GM18858 (cell line): ENCODE measurements at regions not wholly inside any gene's neighbourhood (a gene's known extent, or its start where the extent isn't known, plus 50 kb on each side); places are given as distances from the start of the nearest gene placed in this dataset.

Source experiments
- ATAC-seq: cut with Tn5 transposase; IDR thresholded peaks from one replicate; pipeline ENCODE4 v1.9.1; 2021; ENCODE audit not compliant: unreplicated experiment

DNA sequence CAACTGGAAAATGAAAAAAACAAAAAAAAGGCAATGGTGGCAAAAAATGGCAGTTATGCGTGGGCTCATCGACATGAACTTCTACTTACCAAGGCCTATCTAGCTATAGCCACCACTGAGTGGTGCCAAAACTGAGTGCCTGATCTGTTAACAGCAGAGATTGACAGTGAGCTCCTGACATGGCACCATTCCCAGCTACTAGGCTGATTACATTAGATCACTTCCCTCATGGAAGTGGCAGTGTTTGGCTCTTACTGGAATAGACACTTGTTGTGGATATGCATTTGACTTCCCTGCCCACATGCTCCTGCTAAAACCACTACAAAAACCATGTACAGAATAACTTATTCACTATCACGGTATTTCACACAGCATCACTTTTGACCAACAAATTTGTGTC lies 216.1 kb upstream of the SGK1 start:
- ATAC-seq, result no peak

DNA sequence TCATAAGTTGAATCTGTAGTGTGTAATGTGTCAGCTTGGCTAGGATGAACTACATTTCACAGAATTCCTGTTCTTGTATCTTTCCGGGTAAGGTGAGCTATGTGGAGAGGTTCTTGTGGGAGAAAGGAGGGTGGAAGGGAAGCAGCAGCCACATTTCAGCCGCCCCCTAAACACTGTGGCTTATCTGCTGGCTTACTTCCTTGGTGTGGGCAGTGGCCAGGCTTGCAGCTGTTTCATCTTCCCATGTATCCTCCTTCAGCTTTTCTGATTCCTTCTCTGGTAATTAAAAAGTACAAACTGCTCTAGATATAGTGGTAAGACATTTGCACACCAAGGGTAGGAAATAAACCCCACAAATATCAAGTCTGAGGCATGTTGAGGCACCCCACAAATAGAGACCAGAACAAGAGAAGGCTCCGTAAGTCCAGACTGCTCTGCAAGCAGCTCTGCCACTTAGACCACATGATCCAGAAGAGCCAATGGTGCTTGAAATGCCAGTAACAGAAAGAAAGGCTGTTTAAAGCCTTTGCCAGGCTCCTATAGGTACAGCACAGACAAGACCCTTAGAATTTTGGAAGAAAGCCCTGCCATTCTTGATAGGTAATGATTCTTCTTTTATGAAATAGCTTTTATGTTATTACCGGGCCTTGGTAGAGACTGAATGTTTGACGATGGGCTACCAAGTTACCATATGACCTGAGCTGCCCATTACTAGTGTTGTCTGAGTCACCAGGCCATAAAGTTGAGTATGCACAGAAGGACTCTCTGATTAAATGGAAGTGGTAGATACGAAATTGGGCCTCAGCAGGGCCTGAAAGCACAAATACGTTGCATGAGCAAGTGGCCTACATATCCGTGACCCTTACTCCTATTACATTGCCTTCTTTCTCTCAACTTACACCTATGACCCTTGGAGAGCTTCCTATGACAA lies 215.0 kb upstream of the SGK1 start:
- ATAC-seq, result no peak

DNA sequence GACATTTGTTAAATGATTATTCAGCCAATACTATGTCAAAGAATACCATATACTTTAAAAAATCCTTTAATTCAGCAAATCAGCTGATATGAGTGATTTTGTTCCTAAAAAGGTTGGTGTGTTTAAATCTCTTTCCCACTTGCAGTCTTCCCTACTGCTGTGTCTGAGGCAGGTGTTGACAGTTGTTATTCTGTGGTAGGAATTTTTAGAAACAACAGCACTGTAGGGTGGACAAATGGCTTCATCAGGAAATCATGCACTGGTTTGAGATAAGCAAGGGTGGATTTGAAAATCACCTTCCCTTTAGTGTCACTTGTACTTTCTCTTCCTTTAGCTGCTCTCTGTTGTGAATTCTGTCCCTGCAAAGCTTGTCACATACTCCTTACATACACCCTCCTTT lies 213.7 kb upstream of the SGK1 start:
- no peak for ATAC-seq

DNA sequence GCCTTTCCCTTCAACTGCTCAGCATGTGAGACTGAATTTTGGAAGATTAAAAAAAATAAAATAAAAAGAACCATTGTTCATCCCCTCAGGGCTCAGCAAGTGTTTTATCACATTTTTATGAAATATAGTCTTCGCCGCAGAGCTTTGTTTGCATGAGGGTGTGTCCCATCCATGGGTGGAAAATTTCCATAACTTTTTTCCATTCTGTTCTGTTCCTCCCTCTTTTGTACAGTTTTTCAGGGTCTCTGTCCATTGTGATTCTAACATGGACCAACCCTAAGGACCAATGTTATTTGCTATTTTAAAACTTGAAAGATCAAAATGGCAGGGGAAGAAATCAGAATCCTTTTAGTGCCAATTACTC lies 213.3 kb upstream of the SGK1 start:
- ATAC-seq, result no peak

DNA sequence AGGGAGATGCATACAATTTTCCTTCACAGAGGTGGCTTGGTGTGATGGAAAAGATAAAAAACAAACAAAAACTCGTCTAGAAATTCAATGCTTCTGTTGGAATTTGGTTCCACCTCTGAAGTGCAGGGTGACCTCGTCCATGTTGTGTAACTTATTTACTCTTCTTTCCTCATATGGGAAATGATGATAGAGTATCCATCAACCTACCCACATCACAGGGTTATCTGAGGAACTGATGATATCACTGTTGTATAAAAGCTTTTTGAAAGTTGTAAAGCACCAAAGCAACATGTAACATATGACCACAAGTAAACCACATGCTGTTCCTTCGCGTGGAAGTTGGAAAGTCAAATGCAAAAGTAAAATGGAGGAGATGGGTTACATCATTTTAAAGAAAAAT lies 212.0 kb upstream of the SGK1 start:
- no peak for ATAC-seq

DNA sequence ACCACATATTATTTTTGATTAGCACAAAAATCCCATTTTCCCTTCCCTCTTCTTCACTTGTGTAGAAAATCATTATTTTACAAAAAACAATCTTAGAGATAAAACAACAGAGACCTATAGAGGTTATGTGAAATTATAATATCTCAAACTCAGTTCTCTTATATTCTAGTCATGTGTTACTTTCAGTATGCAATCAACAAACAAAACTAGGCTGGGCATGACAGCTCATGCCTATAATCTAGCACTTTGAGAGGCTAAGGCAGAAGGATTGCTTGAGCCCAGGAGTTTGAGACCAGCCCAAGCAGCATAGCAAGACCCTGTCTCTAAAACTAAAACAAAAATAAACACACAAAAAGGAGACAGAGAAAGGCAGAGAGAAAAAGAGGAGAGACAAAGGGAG lies 211.4 kb upstream of the SGK1 start:
- no peak for ATAC-seq

DNA sequence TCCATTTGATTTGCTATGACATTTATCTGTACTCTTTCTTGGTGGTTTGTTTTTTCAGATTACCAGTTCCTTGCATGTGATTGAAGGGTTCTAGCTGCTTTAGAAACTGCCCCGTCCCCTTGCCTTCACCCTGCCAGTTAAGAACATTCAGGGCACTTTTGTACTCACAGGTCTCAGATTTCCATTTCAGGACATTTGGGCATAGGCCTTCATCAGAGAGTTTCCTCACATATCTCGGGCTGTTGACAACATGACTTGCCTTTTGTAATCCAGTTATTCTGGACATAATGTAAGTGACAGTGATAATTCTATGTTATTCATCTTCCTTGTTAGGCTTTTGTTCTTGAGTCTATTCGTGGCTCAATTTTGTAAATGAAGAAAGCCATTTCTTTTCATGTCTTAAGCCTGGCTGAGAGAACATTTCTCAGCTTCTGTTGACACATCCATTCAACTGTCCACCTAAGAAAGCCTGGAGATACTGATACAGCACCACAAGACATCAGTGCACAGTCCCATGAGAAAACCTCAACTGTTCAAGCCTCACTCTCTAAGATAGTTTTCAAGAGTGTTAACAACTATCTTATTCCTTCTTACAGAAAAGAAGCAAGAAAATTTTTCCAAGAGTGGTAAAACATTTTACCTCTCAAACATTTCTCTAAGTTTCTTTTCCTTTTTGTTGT lies 209.3 kb upstream of the SGK1 start:
- ATAC-seq, result no peak

DNA sequence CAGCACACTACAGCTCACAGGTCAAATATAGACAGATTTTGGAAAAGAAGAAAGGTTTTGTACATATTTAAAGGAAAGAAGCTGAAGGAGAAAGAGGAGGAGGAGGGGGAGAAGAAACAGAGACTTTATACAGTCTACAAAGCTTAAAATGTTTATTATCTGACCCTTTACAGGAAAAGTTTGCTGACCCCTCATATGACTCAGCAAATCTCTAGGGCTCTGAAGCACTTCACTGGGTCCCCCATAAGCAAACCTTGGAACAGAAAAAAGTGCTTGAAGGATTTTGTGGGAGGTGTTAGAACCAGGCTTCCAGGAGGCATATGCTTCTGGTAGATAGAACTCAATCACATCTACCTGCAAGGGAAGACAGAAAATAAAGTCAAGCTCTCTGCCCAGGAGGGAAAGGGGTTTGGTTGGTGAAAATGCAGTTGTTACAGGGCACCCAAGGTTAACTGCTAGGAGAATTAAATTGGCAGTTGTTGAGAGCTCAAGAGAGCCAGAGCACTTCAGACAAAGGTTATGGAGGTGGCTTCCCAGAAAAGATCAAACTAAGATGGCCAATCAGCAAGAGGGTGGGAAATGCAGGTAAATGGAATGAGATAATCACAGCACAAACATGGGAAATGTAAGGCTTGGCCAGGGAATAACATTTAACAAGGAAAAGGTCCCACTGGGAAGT lies 207.4 kb upstream of the SGK1 start:
- no peak for ATAC-seq

DNA sequence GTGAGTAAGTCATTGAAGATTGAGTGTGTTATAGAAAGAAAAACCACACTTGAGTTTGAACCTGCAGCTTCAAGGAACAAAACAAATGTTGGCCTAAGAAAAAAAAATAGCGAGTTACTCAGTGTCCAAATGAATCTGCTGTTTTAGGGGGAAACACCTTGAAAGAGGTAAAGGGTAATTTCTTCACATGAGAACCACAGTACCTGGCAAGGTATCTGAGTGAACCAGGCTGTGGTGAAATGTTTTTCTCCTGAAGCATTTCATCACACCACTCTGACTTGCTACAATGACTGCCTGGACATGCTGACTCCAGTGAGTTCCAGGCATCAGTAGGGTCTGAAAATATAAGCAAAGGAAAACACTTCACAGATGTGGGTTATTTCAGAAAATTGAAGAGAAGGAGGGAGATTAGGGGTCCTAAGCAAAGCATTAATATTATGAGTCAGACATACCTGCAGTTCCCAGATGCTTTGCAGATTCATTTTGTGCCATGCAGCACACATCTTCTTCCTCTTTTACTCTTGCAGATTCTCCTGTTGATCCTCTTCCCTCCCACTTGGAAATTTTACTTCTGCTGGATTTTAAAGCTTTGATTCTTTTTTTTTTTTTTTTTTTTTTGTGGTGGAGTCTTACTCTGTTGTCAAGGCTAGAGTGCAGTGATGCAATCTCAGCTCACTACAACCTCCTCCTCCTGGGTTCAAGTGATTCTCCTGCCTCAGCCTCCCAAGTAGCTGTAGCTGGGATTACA lies 206.2 kb upstream of the SGK1 start:
- no peak for ATAC-seq

DNA sequence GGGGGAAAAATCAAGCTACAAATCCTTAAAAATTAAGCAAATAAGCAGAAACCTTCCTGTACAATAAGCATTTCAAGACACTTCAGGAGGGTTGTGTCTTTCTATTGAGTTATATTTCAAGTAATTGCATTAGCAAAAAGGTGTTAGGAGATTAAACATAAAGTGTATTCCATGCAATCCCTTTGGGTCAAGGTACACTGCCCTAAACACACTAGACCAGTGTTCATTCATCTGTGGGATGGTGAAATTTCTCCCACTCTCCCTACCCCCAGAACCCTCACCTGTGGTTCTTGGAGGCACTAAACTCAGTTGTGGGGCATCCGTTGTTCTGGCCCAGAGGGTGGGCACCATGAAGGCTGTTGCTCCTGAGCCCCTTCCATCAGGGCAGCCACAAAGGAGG lies 205.1 kb upstream of the SGK1 start:
- no peak for ATAC-seq

DNA sequence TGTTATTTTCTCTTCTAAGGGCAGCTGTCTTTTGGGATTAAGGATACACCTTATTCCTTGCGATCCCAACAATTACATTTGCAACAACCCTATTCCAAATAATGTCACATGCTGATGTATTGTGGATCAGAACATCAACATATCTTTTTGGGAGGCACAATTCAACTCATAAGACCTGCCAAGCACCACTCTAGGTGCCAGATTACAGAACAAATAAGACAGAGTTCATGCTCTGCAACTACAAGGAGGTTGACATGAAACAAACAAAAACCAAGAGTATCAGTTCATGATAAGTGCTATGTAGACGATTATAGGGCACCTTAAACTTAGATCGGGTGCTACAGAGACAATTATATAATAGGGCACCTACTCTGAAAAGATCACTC lies 203.2 kb upstream of the SGK1 start:
- no peak for ATAC-seq

DNA sequence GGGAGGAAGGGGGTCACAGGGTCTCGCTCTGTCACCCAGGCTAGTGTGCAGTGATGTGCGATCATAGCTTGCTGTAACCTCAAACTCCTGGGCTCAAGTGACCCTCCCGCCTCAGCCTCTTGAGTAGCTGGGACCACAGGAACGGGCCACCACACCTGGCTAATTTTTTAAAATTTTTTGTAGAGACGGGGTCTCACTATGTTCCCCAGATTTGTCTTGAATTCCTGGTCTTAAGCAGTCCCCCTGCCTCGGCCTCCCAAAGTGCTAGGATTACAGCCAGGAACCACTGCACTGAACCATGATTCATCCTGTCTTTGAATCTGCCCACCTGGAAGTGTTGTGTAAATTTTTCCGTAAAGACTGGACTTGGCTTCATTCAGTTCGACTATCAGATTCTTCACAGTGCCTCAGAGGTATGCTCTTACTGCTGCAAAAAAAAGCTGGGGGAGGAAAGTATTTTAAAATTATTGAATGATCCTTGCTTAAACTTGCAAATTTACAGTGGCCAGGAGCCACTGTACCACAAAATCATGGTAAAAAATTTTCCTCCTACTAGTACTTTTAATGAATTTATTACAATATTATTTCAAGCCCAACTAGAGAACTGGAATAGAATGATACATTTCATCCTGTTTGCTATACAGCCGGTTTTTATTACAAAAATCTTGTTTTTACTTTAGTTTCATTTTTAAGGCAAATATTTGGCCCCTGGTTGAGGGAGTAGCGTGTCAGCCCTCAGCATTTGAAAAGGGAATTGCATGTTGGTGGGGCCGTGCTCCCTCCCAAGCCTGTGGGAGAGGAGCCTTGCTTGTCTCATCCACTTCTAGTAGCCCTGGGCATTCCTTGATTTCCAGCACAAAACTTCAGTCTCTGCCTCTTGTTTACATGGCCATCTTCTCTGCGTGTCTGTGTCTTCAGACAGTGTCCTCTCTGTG lies 202.5 kb upstream of the SGK1 start:
- no peak for ATAC-seq

DNA sequence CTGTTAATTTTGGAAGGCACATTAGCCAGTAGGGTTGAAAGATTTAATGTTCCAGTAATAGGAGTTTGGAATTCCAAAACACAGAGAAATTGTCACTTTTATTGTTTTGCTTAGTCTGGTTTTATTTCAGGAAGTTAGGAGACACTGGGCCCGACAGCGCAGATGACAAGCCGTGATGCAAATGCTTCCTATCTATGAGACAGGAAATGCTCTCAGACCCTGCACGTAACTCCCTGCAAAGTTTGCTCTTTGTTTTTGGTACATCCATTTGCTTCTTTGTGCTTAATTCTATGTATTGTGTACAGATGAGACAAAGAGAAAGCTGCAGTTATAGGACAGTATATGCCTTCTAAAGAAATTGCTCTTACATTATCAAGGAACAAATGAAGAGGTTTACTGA lies 201.6 kb upstream of the SGK1 start:
- ATAC-seq, result no peak

DNA sequence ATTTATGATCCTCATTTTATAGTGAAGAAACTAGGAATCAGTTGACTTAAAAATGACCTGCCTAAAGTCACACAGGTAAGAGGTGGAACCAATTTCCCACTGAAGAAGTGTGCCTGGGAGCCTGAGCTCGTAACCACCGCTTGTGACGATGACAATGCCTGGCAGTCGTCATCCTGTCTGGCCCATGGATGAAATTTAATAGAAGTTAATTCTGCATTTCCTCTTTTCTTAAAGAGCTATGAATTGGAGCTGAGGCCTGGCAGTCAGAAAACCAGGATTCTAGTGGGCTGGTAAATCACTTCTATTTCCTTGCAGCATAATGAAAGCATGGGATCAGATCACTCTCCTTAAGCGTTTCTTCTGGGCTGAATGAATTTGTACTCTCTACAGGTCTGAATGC lies 200.0 kb upstream of the SGK1 start:
- no peak for ATAC-seq

DNA sequence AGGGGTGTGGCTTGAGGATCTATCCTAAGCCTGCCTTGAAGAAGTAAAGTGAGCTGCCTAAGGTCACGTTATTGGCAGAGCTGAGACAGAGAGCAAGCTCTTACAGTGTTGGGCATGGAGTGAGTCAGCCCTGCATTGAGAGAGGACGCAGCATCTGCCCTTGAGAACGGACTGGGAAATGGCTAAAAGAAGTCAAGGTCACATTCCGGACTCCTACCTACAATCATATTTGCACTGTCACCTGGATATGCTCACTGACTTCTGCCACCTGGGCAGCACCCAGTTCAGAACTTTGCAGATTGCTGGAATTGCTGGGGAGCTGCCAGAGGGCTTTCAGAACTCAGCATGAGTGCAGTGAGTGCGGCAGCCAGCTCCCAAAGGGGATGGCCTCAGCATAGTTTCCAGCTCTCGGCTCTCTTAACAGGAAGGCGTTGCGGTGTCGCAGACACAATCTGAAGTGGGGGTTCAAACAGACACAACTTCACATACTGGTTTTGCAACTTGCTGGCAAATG lies 199.3 kb upstream of the SGK1 start:
- ATAC-seq, result no peak

DNA sequence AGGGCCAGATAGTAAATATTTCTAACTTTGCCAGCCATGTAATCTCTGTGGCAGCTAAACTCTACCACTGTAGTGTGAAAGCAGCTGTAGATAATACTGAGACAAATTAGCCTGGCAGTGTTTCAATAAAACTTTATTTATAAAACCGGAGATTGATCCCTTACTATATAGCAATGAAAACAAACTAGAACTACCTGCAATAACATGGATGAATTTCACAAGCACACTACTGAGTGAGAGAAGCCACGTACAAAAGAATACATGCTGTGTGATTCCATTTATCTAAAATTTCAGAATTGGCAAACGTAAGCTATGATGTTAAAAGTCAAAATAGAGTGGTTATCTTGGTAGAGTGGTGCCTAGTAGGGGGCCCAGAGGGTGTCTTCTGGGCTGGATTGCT lies 198.7 kb upstream of the SGK1 start:
- ATAC-seq, result no peak

DNA sequence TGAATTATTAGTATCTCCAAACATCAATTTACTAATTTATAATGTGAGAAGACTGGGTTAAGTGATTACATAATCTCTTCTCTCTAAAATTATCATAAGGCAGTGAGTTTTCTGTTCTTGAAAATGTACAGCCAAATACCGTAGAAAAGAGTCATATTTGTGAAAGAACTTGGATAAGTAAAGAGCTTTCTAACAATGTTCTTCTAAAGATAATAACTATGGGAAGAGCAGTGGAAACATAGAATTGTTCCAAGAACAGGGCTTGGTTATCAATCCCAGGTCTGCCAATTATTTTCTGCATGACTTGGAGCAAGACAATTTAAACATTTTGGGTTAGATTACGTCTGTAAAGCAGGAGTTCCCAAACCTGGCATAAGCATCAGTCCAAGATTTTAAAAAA lies 198.1 kb upstream of the SGK1 start:
- ATAC-seq, result no peak

DNA sequence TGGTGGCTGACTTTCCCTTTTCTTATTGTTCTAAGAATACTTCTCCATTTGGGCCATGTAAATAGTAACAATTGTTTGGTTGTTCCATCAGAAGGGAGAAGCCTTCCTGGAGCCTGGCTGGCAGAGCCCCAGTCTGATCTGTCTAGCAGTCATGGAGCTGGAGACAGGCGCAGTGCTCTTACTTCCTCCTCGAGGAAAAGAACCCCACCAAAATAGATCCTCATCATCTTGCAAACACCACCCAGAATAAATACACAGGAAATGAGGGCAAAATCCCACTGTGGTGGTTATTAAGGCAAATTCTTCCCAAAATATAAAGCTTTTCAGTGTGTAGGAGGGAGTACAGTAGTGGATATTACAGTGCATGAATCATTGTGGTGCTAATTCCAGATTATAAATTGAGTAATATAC lies 195.1 kb upstream of the SGK1 start:
- ATAC-seq, result no peak

DNA sequence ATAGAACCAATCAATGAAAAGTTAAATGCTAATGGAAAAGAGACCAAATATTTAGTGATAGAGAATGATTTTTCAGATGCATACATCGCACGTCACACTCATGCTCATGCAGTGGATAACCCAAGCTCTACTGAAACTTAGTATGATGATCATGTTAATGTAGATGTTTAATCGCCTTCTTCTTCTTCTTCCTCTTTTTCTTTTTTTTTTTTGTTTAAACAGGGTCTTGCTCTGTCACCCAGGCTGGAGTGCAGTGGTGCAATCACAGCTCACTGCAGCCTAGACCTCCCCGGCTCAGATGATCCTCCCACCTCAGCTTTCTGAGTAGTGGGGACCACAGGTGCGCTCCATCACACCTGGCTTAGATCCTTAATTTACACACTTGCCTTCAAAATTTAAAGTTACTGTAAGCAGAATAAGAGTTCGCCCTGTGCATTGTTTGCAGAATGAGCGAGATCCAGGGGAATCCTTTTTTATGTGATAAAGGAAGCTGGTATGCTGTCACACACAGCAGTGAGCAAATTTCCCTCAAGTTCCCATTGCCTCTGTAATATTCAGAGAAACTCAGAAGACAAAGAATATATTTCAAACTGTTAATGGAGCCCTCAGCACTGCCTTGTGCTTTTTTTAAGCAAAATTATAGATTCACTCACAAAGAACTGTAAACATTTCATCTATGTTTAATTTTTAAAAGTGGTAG lies 194.2 kb upstream of the SGK1 start:
- no peak for ATAC-seq
